HCT116 (cell line): ENCODE measurements at regions not wholly inside any gene's neighbourhood (a gene's known extent, or its start where the extent isn't known, plus 50 kb on each side); places are given as distances from the start of the nearest gene placed in this dataset.
"Not testable (repeated sequence)": the region's sequence is repeated elsewhere in the genome, so short reads cannot be mapped to it uniquely, and the experiment has no call there.

Experiments
- CTCF ChIP-seq, 3 experiments: fragments of 200-600 bp in 1 of 3; sonication (generic) in 1 of 3; IDR thresholded peaks in 2 of 3; conservative IDR thresholded peaks in 1 of 3; 2 replicates each; pipeline ENCODE4 v1.5.1; 2012 to 2017; ENCODE audit warnings: low read depth in 2 of 3, low read length in 2 of 3, antibody characterized with exemption in 1 of 3, borderline replicate concordance in 1 of 3, control low read depth in 1 of 3, mild to moderate bottlenecking in 1 of 3, mixed read lengths in 1 of 3, mixed run types in 1 of 3, moderate library complexity in 1 of 3; ENCODE audit not compliant: insufficient read depth in 1 of 3
- EZH2 ChIP-seq: fragments of 200-600 bp; sonication (generic); IDR thresholded peaks from 2 replicates; pipeline ENCODE4 v1.6.1; 2017; ENCODE audit warnings: antibody characterized with exemption, mixed run types
- FOSL1 ChIP-seq: IDR thresholded peaks from 2 replicates; pipeline ENCODE4 v1.6.1; 2012; ENCODE audit warnings: low read depth
- MAX ChIP-seq: IDR thresholded peaks from 2 replicates; pipeline ENCODE4 v1.6.1; 2012
- POLR2AphosphoS5 ChIP-seq: IDR thresholded peaks from 2 replicates; pipeline ENCODE4 v1.6.1; 2011; ENCODE audit warnings: mild to moderate bottlenecking, low read depth, low read length, moderate library complexity
- RAD21 ChIP-seq: IDR thresholded peaks from 2 replicates; pipeline ENCODE4 v1.6.1; 2012; ENCODE audit warnings: low read depth, mild to moderate bottlenecking
- SP1 ChIP-seq: IDR thresholded peaks from 2 replicates; pipeline ENCODE4 v1.6.1; 2012; ENCODE audit warnings: low read depth
- TF ChIP-seq, protein P1 (sequence below): IDR thresholded peaks from 2 replicates; pipeline ENCODE4 v1.6.1; 2012; ENCODE audit warnings: low read depth
- TF ChIP-seq, protein P2 (sequence below): IDR thresholded peaks from 2 replicates; pipeline ENCODE4 v1.6.1; 2012

DNA sequence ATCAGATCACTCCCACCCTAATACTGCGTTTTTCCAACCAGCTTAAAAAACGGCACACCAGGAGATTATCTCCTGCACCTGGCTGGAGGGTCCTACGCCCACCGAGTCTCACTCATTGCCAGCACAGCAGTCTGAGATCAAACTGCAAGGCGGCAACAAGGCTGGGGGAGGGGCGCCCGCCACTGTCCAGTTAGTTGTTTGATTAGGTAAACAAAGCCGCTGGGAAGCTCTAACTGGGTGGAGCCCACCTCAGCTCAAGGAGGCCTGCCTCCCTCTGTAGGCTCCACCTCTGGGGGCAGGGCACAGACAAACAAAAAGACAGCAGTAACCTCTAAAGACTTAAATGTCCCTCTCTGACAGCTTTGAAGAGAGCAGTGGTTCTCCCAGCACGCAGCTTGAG, 463.0 kb upstream of the CADM1 start:
- TF ChIP-seq FOSL1; RAD21; MAX; CTCF (IDR thresholded peaks at IDR 0.05 in 2 of 3, conservative IDR thresholded peaks at IDR 0.05 in 1 of 3; ENCODE audit: borderline replicate concordance in 1 of 3, insufficient read depth in 1 of 3, low read depth in 2 of 3, low read length in 2 of 3); SP1; EZH2; POLR2AphosphoS5: not testable (repeated sequence)
- TF ChIP-seq, protein P1, sequence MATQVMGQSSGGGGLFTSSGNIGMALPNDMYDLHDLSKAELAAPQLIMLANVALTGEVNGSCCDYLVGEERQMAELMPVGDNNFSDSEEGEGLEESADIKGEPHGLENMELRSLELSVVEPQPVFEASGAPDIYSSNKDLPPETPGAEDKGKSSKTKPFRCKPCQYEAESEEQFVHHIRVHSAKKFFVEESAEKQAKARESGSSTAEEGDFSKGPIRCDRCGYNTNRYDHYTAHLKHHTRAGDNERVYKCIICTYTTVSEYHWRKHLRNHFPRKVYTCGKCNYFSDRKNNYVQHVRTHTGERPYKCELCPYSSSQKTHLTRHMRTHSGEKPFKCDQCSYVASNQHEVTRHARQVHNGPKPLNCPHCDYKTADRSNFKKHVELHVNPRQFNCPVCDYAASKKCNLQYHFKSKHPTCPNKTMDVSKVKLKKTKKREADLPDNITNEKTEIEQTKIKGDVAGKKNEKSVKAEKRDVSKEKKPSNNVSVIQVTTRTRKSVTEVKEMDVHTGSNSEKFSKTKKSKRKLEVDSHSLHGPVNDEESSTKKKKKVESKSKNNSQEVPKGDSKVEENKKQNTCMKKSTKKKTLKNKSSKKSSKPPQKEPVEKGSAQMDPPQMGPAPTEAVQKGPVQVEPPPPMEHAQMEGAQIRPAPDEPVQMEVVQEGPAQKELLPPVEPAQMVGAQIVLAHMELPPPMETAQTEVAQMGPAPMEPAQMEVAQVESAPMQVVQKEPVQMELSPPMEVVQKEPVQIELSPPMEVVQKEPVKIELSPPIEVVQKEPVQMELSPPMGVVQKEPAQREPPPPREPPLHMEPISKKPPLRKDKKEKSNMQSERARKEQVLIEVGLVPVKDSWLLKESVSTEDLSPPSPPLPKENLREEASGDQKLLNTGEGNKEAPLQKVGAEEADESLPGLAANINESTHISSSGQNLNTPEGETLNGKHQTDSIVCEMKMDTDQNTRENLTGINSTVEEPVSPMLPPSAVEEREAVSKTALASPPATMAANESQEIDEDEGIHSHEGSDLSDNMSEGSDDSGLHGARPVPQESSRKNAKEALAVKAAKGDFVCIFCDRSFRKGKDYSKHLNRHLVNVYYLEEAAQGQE = not testable (repeated sequence)
- TF ChIP-seq, protein P2, sequence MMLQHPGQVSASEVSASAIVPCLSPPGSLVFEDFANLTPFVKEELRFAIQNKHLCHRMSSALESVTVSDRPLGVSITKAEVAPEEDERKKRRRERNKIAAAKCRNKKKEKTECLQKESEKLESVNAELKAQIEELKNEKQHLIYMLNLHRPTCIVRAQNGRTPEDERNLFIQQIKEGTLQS = not testable (repeated sequence)
